Ishikawa (cell line): ENCODE measurements at regions not wholly inside any gene's neighbourhood (a gene's known extent, or its start where the extent isn't known, plus 50 kb on each side); places are given as distances from the start of the nearest gene placed in this dataset.

Experiments used
- CEBPB ChIP-seq: IDR thresholded peaks from 2 replicates; pipeline ENCODE4 v1.6.1; 2012
- CREB1 ChIP-seq: IDR thresholded peaks from 2 replicates; pipeline ENCODE4 v1.6.1; 2012; ENCODE audit warnings: low read depth
- EGR1 ChIP-seq: IDR thresholded peaks from 2 replicates; pipeline ENCODE4 v1.6.1; 2012
- EP300 ChIP-seq: IDR thresholded peaks from 2 replicates; pipeline ENCODE4 v1.6.1; 2012; ENCODE audit warnings: borderline replicate concordance
- FOXM1 ChIP-seq: IDR thresholded peaks from 2 replicates; pipeline ENCODE4 v1.6.1; 2012; ENCODE audit warnings: low read depth, borderline replicate concordance
- MAX ChIP-seq: IDR thresholded peaks from 2 replicates; pipeline ENCODE4 v1.6.1; 2012
- NFIC ChIP-seq: IDR thresholded peaks from 2 replicates; pipeline ENCODE4 v1.6.1; 2012
- RAD21 ChIP-seq: IDR thresholded peaks from 2 replicates; pipeline ENCODE4 v1.6.1; 2012; ENCODE audit warnings: low read depth
- REST ChIP-seq: IDR thresholded peaks from 2 replicates; pipeline ENCODE4 v1.6.1; 2012; ENCODE audit warnings: low read depth, mild to moderate bottlenecking
- TAF1 ChIP-seq: IDR thresholded peaks from 2 replicates; pipeline ENCODE4 v1.6.1; 2012; ENCODE audit warnings: low read depth, mild to moderate bottlenecking
- TCF12 ChIP-seq: IDR thresholded peaks from 2 replicates; pipeline ENCODE4 v1.6.1; 2012; ENCODE audit warnings: low read depth
- USF1 ChIP-seq: IDR thresholded peaks from 2 replicates; pipeline ENCODE4 v1.6.1; 2012
- YY1 ChIP-seq: IDR thresholded peaks from 2 replicates; pipeline ENCODE4 v1.6.1; 2012; ENCODE audit warnings: low read depth
- ZBTB7A ChIP-seq: IDR thresholded peaks from 2 replicates; pipeline ENCODE4 v1.6.1; 2012; ENCODE audit warnings: low read depth

- TF ChIP-seq MAX (no peak), FOXM1 (no peak), USF1 (no peak), CEBPB (no peak), TCF12 (no peak), YY1 (no peak), EP300 (no peak), ZBTB7A (no peak), RAD21 (no peak), REST (no peak), NFIC (no peak)
Observed at GRCh38 chr2:117378653-117379052, 435.8 kb upstream of the DDX18 start.

- TF ChIP-seq CREB1 (no peak), ZBTB7A (no peak), EP300 (no peak), REST (no peak), RAD21 (no peak), TAF1 (no peak)
Observed at GRCh38 chr2:117379928-117380327, 434.6 kb upstream of the DDX18 start.

GRCh38 chr2:117396161-117396560 is 418.3 kb upstream of the DDX18 start:
- TF ChIP-seq TAF1, result no peak
- no peak for TF ChIP-seq USF1
- TF ChIP-seq REST, result no peak
- TF ChIP-seq CEBPB, result no peak
- no peak for TF ChIP-seq RAD21
- no peak for TF ChIP-seq FOXM1
- no peak for TF ChIP-seq EGR1
- no peak for TF ChIP-seq NFIC
- no peak for TF ChIP-seq YY1

- TF ChIP-seq USF1 (no peak), CREB1 (no peak), MAX (no peak), EP300 (no peak), RAD21 (no peak), REST (no peak), EGR1 (no peak), ZBTB7A (no peak), TAF1 (no peak)
Observed at GRCh38 chr2:117401582-117401981, 412.9 kb upstream of the DDX18 start.
